Liver (tissue), 8 donors: ENCODE measurements at regions not wholly inside any gene's neighbourhood (a gene's known extent, or its start where the extent isn't known, plus 50 kb on each side); places are given as distances from the start of the nearest gene placed in this dataset.

Experiments
- DNase-seq: peaks from one replicate; pipeline ENCODE4 v3.0.0-alpha.2; 2017; ENCODE audit warnings: low spot score
- H3K27ac ChIP-seq, 2 donors: one replicate each; pipeline ENCODE4 v1.7.0; 2013; ENCODE audit warnings: inconsistent platforms in 2 of 2, low read length in 2 of 2, control low read depth in 1 of 2, low read depth in 1 of 2, mild to moderate bottlenecking in 1 of 2
- H3K27me3 ChIP-seq, 4 donors: one replicate each; pipeline versions ENCODE4 v1.6.1 to v1.7.0; 2013; ENCODE audit warnings: low read length in 3 of 4, inconsistent platforms in 1 of 4, mild to moderate bottlenecking in 1 of 4, moderate library complexity in 1 of 4; ENCODE audit not compliant: control insufficient read depth in 4 of 4, insufficient read depth in 4 of 4
- H3K36me3 ChIP-seq, 4 donors: one replicate each; pipeline versions ENCODE4 v1.6.1 to v1.7.0; 2013; ENCODE audit warnings: low read length in 3 of 4, mild to moderate bottlenecking in 3 of 4, low read depth in 1 of 4, moderate library complexity in 1 of 4; ENCODE audit not compliant: control insufficient read depth in 4 of 4, insufficient read depth in 3 of 4
- H3K4me1 ChIP-seq, 4 donors: one replicate each; pipeline versions ENCODE4 v1.6.1 to v1.7.0; 2013; ENCODE audit warnings: low read length in 3 of 4, mild to moderate bottlenecking in 3 of 4, moderate library complexity in 1 of 4; ENCODE audit not compliant: control insufficient read depth in 4 of 4, insufficient read depth in 4 of 4
- H3K4me3 ChIP-seq, 3 donors: one replicate each; pipeline versions ENCODE4 v1.6.1 to v1.7.0; 2013; ENCODE audit warnings: low read length in 3 of 3, control low read depth in 1 of 3, low read depth in 1 of 3, mild to moderate bottlenecking in 1 of 3
- H3K9ac ChIP-seq, 2 donors: one replicate each; pipeline ENCODE4 v1.7.0; 2013; ENCODE audit warnings: low read length in 2 of 2, mild to moderate bottlenecking in 2 of 2, moderate library complexity in 2 of 2, control low read depth in 1 of 2, low read depth in 1 of 2
- H3K9me3 ChIP-seq, 4 donors: one replicate each; pipeline versions ENCODE4 v1.6.1 to v1.7.0; 2013; ENCODE audit warnings: low read length in 3 of 4; ENCODE audit not compliant: control insufficient read depth in 4 of 4
- EGR1 ChIP-seq, 2 donors: IDR thresholded peaks; 2 replicates each; pipeline ENCODE4 v1.6.1; 2016 to 2018; ENCODE audit warnings: antibody characterized with exemption in 2 of 2, low read depth in 2 of 2
- FOXA1 ChIP-seq: IDR thresholded peaks from 2 replicates; pipeline ENCODE4 v1.6.1; 2016; ENCODE audit warnings: antibody characterized with exemption
- FOXA2 ChIP-seq: IDR thresholded peaks from 2 replicates; pipeline ENCODE4 v1.6.1; 2016; ENCODE audit warnings: antibody characterized with exemption
- GABPA ChIP-seq, 2 donors: IDR thresholded peaks in 1 of 2; conservative IDR thresholded peaks in 1 of 2; 2 replicates each; pipeline ENCODE4 v1.6.1; 2016; ENCODE audit warnings: antibody characterized with exemption in 2 of 2, mild to moderate bottlenecking in 1 of 2, moderate library complexity in 1 of 2
- HNF4A ChIP-seq, 2 donors: conservative IDR thresholded peaks; 2 replicates each; pipeline ENCODE4 v1.6.1; 2016; ENCODE audit warnings: antibody characterized with exemption in 2 of 2, mild to moderate bottlenecking in 2 of 2
- HNF4G ChIP-seq: IDR thresholded peaks from 2 replicates; pipeline ENCODE4 v1.6.1; 2016; ENCODE audit warnings: antibody characterized with exemption
- JUND ChIP-seq, 2 donors: IDR thresholded peaks; 2 replicates each; pipeline ENCODE4 v1.6.1; 2016; ENCODE audit warnings: antibody characterized with exemption in 2 of 2
- NR2F2 ChIP-seq: IDR thresholded peaks from 2 replicates; pipeline ENCODE4 v1.6.1; 2016; ENCODE audit warnings: antibody characterized with exemption
- RAD21 ChIP-seq, 2 donors: IDR thresholded peaks; 2 replicates each; pipeline ENCODE4 v1.6.1; 2016; ENCODE audit warnings: antibody characterized with exemption in 2 of 2, mild to moderate bottlenecking in 2 of 2
- SP1 ChIP-seq: IDR thresholded peaks from 2 replicates; pipeline ENCODE4 v1.6.1; 2018; ENCODE audit warnings: antibody characterized with exemption, mild to moderate bottlenecking
- TAF1 ChIP-seq: conservative IDR thresholded peaks from 2 replicates; pipeline ENCODE4 v1.6.1; 2016; ENCODE audit warnings: antibody characterized with exemption, mild to moderate bottlenecking
- YY1 ChIP-seq: IDR thresholded peaks from 2 replicates; pipeline ENCODE4 v1.6.1; 2016; ENCODE audit warnings: antibody characterized with exemption, mild to moderate bottlenecking
- WGBS: extraction: QIAGEN DNeasy Blood & Tissue Kit; methylation state at CpG from one replicate; pipeline ENCODE4 v1.1.7; 2013; 5-methylcytosine and 5-hydroxymethylcytosine counted together
- TF ChIP-seq, protein P1 (sequence below): fragments of 150-350 bp; IDR thresholded peaks from 2 replicates; pipeline ENCODE4 v1.5.1; 2017; ENCODE audit warnings: improper control_type of control experiment, low read depth, low read length; ENCODE audit not compliant: missing input control
- TF ChIP-seq, protein P2 (sequence below): IDR thresholded peaks from 2 replicates; pipeline ENCODE4 v1.6.1; 2016; ENCODE audit warnings: antibody characterized with exemption, mild to moderate bottlenecking
- TF ChIP-seq, protein P3 (sequence below): IDR thresholded peaks from 2 replicates; pipeline ENCODE4 v1.6.1; 2016; ENCODE audit warnings: antibody characterized with exemption
- TF ChIP-seq, protein P4 (sequence below): IDR thresholded peaks from 2 replicates; pipeline ENCODE4 v1.6.1; 2016; ENCODE audit warnings: antibody characterized with exemption
- donor health status: healthy.
- donor health status: healthy.
- donor health status: healthy.
- donor health status: healthy.
- donor health status: healthy.

DNA sequence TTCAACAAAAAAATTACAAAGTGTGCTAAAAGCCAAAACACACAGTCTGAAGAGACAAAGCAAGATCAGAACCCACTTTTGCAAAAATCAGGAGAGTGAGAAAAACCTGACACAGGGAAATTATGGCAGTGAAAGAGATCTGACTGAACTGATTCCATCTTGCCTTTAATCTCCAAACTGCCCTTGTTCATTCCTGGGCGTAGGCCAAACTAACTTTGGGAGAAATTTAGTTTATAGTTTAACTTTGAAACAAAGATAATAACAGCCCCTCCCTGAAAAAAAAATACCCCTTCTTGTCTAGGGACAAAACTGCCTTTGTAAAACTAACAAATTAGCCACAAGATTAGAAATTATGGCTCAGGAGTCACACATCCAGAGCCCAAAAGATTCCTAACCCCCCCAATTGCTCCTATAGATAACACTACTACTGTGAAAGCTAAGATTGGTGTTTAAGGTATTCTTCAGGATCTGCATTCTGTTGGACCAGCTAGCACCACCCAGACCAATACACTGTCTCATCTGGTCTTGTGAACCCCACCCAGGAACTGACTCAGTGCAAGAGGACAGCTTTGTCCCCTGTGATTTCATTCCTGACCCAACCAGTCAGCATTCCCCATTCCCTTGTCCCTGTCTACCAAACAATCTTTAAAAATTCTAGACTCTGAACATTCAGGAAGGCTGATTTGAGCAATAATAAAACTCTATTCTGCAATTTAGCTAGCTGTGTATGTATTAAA lies 226.1 kb upstream of the SH3BP4 start (continued):
- TF ChIP-seq HNF4G: no peak
- TF ChIP-seq HNF4A (conservative IDR thresholded peaks at IDR 0.05): no peak
- no peak for TF ChIP-seq YY1
- no peak for TF ChIP-seq JUND (IDR thresholded peaks at IDR 0.05)

DNA sequence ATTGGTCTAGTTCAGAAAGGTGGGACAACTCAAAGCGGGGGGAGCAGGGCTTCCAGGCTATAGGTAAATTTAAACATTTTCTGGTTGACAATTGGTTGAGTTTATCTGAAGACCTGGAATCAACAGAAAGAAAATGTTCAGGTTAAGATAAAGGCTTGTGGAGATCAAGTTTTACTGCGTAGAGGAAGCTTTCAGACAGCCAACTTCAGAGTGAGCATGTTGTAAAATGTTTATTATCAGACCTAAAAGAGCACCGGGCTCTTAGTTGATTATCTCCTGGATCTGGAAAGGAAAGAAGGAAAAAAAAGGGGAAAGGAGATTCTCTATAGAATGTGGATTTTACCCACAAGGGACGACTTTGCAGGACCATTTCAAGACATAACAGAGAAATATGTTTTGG lies 227.0 kb upstream of the SH3BP4 start:
- no peak for TF ChIP-seq TAF1
- no peak for TF ChIP-seq RAD21 (IDR thresholded peaks at IDR 0.05)
- TF ChIP-seq NR2F2: no peak
- TF ChIP-seq, protein P1, sequence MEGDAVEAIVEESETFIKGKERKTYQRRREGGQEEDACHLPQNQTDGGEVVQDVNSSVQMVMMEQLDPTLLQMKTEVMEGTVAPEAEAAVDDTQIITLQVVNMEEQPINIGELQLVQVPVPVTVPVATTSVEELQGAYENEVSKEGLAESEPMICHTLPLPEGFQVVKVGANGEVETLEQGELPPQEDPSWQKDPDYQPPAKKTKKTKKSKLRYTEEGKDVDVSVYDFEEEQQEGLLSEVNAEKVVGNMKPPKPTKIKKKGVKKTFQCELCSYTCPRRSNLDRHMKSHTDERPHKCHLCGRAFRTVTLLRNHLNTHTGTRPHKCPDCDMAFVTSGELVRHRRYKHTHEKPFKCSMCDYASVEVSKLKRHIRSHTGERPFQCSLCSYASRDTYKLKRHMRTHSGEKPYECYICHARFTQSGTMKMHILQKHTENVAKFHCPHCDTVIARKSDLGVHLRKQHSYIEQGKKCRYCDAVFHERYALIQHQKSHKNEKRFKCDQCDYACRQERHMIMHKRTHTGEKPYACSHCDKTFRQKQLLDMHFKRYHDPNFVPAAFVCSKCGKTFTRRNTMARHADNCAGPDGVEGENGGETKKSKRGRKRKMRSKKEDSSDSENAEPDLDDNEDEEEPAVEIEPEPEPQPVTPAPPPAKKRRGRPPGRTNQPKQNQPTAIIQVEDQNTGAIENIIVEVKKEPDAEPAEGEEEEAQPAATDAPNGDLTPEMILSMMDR: no peak
- no peak for TF ChIP-seq SP1
- TF ChIP-seq, protein P2, sequence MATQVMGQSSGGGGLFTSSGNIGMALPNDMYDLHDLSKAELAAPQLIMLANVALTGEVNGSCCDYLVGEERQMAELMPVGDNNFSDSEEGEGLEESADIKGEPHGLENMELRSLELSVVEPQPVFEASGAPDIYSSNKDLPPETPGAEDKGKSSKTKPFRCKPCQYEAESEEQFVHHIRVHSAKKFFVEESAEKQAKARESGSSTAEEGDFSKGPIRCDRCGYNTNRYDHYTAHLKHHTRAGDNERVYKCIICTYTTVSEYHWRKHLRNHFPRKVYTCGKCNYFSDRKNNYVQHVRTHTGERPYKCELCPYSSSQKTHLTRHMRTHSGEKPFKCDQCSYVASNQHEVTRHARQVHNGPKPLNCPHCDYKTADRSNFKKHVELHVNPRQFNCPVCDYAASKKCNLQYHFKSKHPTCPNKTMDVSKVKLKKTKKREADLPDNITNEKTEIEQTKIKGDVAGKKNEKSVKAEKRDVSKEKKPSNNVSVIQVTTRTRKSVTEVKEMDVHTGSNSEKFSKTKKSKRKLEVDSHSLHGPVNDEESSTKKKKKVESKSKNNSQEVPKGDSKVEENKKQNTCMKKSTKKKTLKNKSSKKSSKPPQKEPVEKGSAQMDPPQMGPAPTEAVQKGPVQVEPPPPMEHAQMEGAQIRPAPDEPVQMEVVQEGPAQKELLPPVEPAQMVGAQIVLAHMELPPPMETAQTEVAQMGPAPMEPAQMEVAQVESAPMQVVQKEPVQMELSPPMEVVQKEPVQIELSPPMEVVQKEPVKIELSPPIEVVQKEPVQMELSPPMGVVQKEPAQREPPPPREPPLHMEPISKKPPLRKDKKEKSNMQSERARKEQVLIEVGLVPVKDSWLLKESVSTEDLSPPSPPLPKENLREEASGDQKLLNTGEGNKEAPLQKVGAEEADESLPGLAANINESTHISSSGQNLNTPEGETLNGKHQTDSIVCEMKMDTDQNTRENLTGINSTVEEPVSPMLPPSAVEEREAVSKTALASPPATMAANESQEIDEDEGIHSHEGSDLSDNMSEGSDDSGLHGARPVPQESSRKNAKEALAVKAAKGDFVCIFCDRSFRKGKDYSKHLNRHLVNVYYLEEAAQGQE: no peak
- Histone ChIP-seq H3K9me3 (no peaks in the 10 kb centered on the region), H3K9ac (no peak overlapping the region), H3K4me1 (no peaks in the 10 kb centered on the region), H3K27ac (no peak overlapping the region), H3K36me3 (no peaks in the 10 kb centered on the region), H3K4me3 (no peak overlapping the region), H3K27me3 (no peaks in the 10 kb centered on the region)
- 89% methylated on average over 4 of the region's 4 CpGs for WGBS
- DNase-seq: no peak

DNA sequence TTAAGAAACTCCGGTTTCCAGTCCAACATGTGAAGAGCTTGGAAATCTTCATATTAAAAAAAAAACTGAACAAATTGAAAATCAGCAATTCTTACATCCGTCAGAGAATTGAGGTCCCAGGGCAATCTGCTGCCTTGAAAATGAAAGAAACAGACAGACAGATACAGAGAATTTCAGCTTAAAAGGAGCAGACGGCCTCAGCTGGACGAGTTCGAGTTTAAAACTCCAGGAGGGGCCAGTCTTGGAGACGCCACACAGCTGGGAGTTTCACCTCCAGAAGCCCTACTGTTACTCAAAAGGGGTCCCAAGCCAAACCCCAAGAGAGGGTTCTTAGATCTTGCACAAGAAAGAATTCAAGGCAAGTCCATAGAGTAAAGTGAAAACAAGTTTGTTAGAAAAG lies 226.5 kb upstream of the ARL4C start:
- Histone ChIP-seq H3K9ac (no peak overlapping the region), H3K27me3 (no peaks in the 10 kb centered on the region), H3K36me3 (no peaks in the 10 kb centered on the region), H3K4me3 (no peak overlapping the region), H3K9me3 (no peaks in the 10 kb centered on the region), H3K4me1 (no peaks in the 10 kb centered on the region), H3K27ac (no peak overlapping the region)
- DNase-seq: no peak
- TF ChIP-seq TAF1 (no peak), SP1 (no peak), JUND (IDR thresholded peaks at IDR 0.05) (no peak), EGR1 (IDR thresholded peaks at IDR 0.05; ENCODE audit: low read depth in 2 of 2) (no peak), HNF4G (no peak), NR2F2 (no peak), FOXA2 (no peak), YY1 (no peak), RAD21 (IDR thresholded peaks at IDR 0.05) (no peak), FOXA1 (no peak), GABPA (IDR thresholded peaks at IDR 0.05 in 1 of 2, conservative IDR thresholded peaks at IDR 0.05 in 1 of 2) (no peak)
- TF ChIP-seq, protein P1: no peak
- TF ChIP-seq, protein P3, sequence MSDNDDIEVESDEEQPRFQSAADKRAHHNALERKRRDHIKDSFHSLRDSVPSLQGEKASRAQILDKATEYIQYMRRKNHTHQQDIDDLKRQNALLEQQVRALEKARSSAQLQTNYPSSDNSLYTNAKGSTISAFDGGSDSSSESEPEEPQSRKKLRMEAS: no peak
- TF ChIP-seq, protein P4, sequence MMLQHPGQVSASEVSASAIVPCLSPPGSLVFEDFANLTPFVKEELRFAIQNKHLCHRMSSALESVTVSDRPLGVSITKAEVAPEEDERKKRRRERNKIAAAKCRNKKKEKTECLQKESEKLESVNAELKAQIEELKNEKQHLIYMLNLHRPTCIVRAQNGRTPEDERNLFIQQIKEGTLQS: no peak
- TF ChIP-seq, protein P2: no peak
- 79% methylated on average over 6 of the region's 6 CpGs for WGBS
